ENCODE measurements at regions not wholly inside any gene's neighbourhood (a gene's known extent, or its start where the extent isn't known, plus 50 kb on each side); places are given as distances from the start of the nearest gene placed in this dataset.

GRCh38 chr2:71795486-71795885 is 342.1 kb downstream of the DYSF start:
- H3K4me1 Mint-ChIP-seq = peaks cover 37% of the 10 kb centered on the region

GRCh38 chr2:71794611-71795010 is 341.2 kb downstream of the DYSF start:
- no peaks in the 10 kb centered on the region for H3K27me3 Mint-ChIP-seq (ENCODE audit: low read depth)
- H3K9me3 Mint-ChIP-seq = no peaks in the 10 kb centered on the region
- no peak for DNase-seq (ENCODE audit: low spot score in 2 of 2, unreplicated experiment in 2 of 2)
- TF ChIP-seq CTCF (IDR thresholded peaks at IDR 0.05; ENCODE audit: unreplicated experiment) = no peak
- no peaks in the 10 kb centered on the region for H3K36me3 Mint-ChIP-seq
- no peak overlapping the region for H3K27ac Mint-ChIP-seq
- peaks cover 28% of the 10 kb centered on the region for H3K4me1 Mint-ChIP-seq
- H3K4me3 Mint-ChIP-seq = no peak overlapping the region

More at GRCh38 chr2:71795486-71795885, 342.1 kb downstream of the DYSF start:
- no peak for TF ChIP-seq CTCF (IDR thresholded peaks at IDR 0.05; ENCODE audit: unreplicated experiment)
- H3K9me3 Mint-ChIP-seq = no peaks in the 10 kb centered on the region
- no peaks in the 10 kb centered on the region for H3K36me3 Mint-ChIP-seq
- no peak for DNase-seq (ENCODE audit: low spot score in 2 of 2, unreplicated experiment in 2 of 2)
- no peaks in the 10 kb centered on the region for H3K27me3 Mint-ChIP-seq (ENCODE audit: low read depth)
- no peak overlapping the region for H3K4me3 Mint-ChIP-seq
- no peak overlapping the region for H3K27ac Mint-ChIP-seq

GRCh38 chr2:71793926-71794325 is 340.6 kb downstream of the DYSF start:
- DNase-seq (ENCODE audit: low spot score in 2 of 2, unreplicated experiment in 2 of 2) = no peak
- Mint-ChIP-seq H3K36me3 (no peaks in the 10 kb centered on the region), H3K4me3 (no peak overlapping the region), H3K27me3 (ENCODE audit: low read depth) (no peaks in the 10 kb centered on the region), H3K27ac (peak overlapping the region; percentile 31), H3K9me3 (no peaks in the 10 kb centered on the region), H3K4me1 (peaks cover 25% of the 10 kb centered on the region)
- TF ChIP-seq CTCF (IDR thresholded peaks at IDR 0.05; ENCODE audit: unreplicated experiment) = no peak

- DNase-seq (ENCODE audit: low spot score in 2 of 2, unreplicated experiment in 2 of 2) = peak in 1 of 2 experiments; percentile 27
- Mint-ChIP-seq H3K9me3 (no peaks in the 10 kb centered on the region), H3K27ac (peak overlapping the region; percentile 31), H3K27me3 (ENCODE audit: low read depth) (no peaks in the 10 kb centered on the region), H3K36me3 (no peaks in the 10 kb centered on the region), H3K4me1 (peaks cover 28% of the 10 kb centered on the region), H3K4me3 (no peak overlapping the region)
- TF ChIP-seq CTCF (IDR thresholded peaks at IDR 0.05; ENCODE audit: unreplicated experiment) = no peak
These were observed 339.8 kb downstream of the DYSF start for GRCh38 chr2:71792926-71793761.

- Mint-ChIP-seq H3K27ac (no peak overlapping the region), H3K4me1 (peaks cover 31% of the 10 kb centered on the region), H3K27me3 (ENCODE audit: low read depth) (no peaks in the 10 kb centered on the region), H3K36me3 (no peaks in the 10 kb centered on the region), H3K9me3 (no peaks in the 10 kb centered on the region), H3K4me3 (no peak overlapping the region)
- peak in 1 of 2 experiments; percentile 37 for DNase-seq (ENCODE audit: low spot score in 2 of 2, unreplicated experiment in 2 of 2)
- no peak for TF ChIP-seq CTCF (IDR thresholded peaks at IDR 0.05; ENCODE audit: unreplicated experiment)
These were observed 338.3 kb downstream of the DYSF start for GRCh38 chr2:71791501-71792135.

All from mesothelial cell of epicardium (in vitro differentiated cells).